K562 (cell line): ENCODE measurements at regions not wholly inside any gene's neighbourhood (a gene's known extent, or its start where the extent isn't known, plus 50 kb on each side); places are given as distances from the start of the nearest gene placed in this dataset.
"Not testable (repeated sequence)": the region's sequence is repeated elsewhere in the genome, so short reads cannot be mapped to it uniquely, and the experiment has no call there.

ENCODE experiments used
- CTCF ChIP-seq, 3 experiments: IDR thresholded peaks in 2 of 3; conservative IDR thresholded peaks in 1 of 3; 2 replicates each; pipeline ENCODE4 v1.5.1; 2011 to 2012; ENCODE audit warnings: low read length in 3 of 3, mild to moderate bottlenecking in 3 of 3, control low read depth in 2 of 3, improper control_type of control experiment in 1 of 3, inconsistent platforms in 1 of 3, low read depth in 1 of 3, mixed read lengths in 1 of 3, moderate library complexity in 1 of 3; ENCODE audit not compliant: insufficient read depth in 2 of 3
- RBBP5 ChIP-seq: fragments of 200-600 bp; sonication (generic); IDR thresholded peaks from 2 replicates; pipeline ENCODE4 v1.6.1; 2012; ENCODE audit warnings: borderline replicate concordance, mild to moderate bottlenecking, low read length, control low read depth, inconsistent platforms; ENCODE audit not compliant: insufficient read depth, poor library complexity, severe bottlenecking
- SMAD4 ChIP-seq: fragments of 250-450 bp; sonication (Bioruptor Pico); conservative IDR thresholded peaks from 2 replicates; pipeline ENCODE4 v1.8.0; 2021; ENCODE audit warnings: inconsistent platforms, mild to moderate bottlenecking, moderate library complexity
- ZFP30 ChIP-seq: fragments of 250-450 bp; sonication (Bioruptor Pico); IDR thresholded peaks from 2 replicates; pipeline ENCODE4 v1.8.0; 2022; ENCODE audit warnings: moderate library complexity, mild to moderate bottlenecking, inconsistent platforms, borderline replicate concordance
- TF ChIP-seq, protein P1 (sequence below): fragments of 450-650 bp; IDR thresholded peaks from 2 replicates; pipeline ENCODE4 v1.6.1; 2018; ENCODE audit not compliant: partially characterized antibody

GRCh38 chr5:105162557-105162956, 1600.0 kb upstream of the NUDT12 start:
- TF ChIP-seq SMAD4 (CRISPR knock-in tag); CTCF (IDR thresholded peaks at IDR 0.05 in 2 of 3, conservative IDR thresholded peaks at IDR 0.05 in 1 of 3; ENCODE audit: insufficient read depth in 2 of 3, low read depth in 1 of 3, low read length in 3 of 3); RBBP5; ZFP30 (CRISPR knock-in tag): not testable (repeated sequence)
- TF ChIP-seq, protein P1, sequence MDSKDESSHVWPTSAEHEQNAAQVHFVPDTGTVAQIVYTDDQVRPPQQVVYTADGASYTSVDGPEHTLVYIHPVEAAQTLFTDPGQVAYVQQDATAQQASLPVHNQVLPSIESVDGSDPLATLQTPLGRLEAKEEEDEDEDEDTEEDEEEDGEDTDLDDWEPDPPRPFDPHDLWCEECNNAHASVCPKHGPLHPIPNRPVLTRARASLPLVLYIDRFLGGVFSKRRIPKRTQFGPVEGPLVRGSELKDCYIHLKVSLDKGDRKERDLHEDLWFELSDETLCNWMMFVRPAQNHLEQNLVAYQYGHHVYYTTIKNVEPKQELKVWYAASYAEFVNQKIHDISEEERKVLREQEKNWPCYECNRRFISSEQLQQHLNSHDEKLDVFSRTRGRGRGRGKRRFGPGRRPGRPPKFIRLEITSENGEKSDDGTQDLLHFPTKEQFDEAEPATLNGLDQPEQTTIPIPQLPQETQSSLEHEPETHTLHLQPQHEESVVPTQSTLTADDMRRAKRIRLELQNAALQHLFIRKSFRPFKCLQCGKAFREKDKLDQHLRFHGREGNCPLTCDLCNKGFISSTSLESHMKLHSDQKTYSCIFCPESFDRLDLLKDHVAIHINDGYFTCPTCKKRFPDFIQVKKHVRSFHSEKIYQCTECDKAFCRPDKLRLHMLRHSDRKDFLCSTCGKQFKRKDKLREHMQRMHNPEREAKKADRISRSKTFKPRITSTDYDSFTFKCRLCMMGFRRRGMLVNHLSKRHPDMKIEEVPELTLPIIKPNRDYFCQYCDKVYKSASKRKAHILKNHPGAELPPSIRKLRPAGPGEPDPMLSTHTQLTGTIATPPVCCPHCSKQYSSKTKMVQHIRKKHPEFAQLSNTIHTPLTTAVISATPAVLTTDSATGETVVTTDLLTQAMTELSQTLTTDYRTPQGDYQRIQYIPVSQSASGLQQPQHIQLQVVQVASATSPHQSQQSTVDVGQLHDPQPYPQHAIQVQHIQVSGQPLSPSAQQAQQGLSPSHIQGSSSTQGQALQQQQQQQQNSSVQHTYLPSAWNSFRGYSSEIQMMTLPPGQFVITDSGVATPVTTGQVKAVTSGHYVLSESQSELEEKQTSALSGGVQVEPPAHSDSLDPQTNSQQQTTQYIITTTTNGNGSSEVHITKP, result not testable (repeated sequence)
